Gastrocnemius medialis (tissue), 4 donors: ENCODE measurements at regions not wholly inside any gene's neighbourhood (a gene's known extent, or its start where the extent isn't known, plus 50 kb on each side); places are given as distances from the start of the nearest gene placed in this dataset.
A peak's percentile ranks its signal among the peaks of the same experiment; 100 is the strongest.

Experiments
- ATAC-seq, 2 donors: fragments of 150-250 bp; one replicate each; pipeline ENCODE4 v1.9.1; 2016
- DNase-seq, 2 donors: peaks; one replicate each; pipeline ENCODE4 v3.0.0-alpha.2; 2019
- H3K27ac ChIP-seq, 4 donors: fragments of 200-600 bp; sonication (generic); 1 replicate in 1 of 4; 2 replicates in 3 of 4; pipeline ENCODE4 v1.5.1; 2016 to 2018; ENCODE audit warnings: mild to moderate bottlenecking in 2 of 4, moderate library complexity in 1 of 4
- H3K27me3 ChIP-seq, 3 donors: fragments of 200-600 bp; sonication (generic) in 2 of 3; 1 replicate in 1 of 3; 2 replicates in 2 of 3; pipeline versions ENCODE4 v1.5.1 to v1.6.0; 2016 to 2019; ENCODE audit warnings: mild to moderate bottlenecking in 1 of 3, moderate library complexity in 1 of 3
- H3K36me3 ChIP-seq, 2 donors: fragments of 200-600 bp; sonication (generic) in 1 of 2; one replicate each; pipeline ENCODE4 v1.5.1; 2017 to 2018
- H3K4me1 ChIP-seq, 2 donors: fragments of 200-600 bp; sonication (generic) in 1 of 2; one replicate each; pipeline ENCODE4 v1.5.1; 2016 to 2017; ENCODE audit warnings: mild to moderate bottlenecking in 2 of 2
- H3K4me3 ChIP-seq, 4 donors: fragments of 200-600 bp; sonication (generic) in 3 of 4; 1 replicate in 1 of 4; 2 replicates in 3 of 4; pipeline ENCODE4 v1.5.1; 2016 to 2019; ENCODE audit warnings: mild to moderate bottlenecking in 2 of 4
- H3K9me3 ChIP-seq, 3 donors: fragments of 200-600 bp; sonication (generic) in 2 of 3; 1 replicate in 1 of 3; 2 replicates in 2 of 3; pipeline ENCODE4 v1.5.1; 2016 to 2019
- CTCF ChIP-seq, 5 experiments: fragments of 450-650 bp in 3 of 5; fragments of 200-600 bp in 2 of 5; sonication (generic) in 2 of 5; IDR thresholded peaks in 4 of 5; conservative IDR thresholded peaks in 1 of 5; 1 replicate in 4 of 5; 2 replicates in 1 of 5; pipeline ENCODE4 v1.5.1; 2016 to 2019; ENCODE audit warnings: antibody characterized with exemption in 5 of 5, mild to moderate bottlenecking in 3 of 5, moderate library complexity in 3 of 5
- POLR2A ChIP-seq, 2 donors: fragments of 450-650 bp; IDR thresholded peaks; one replicate each; pipeline ENCODE4 v1.6.1; 2017; ENCODE audit warnings: antibody characterized with exemption in 2 of 2, mild to moderate bottlenecking in 2 of 2, moderate library complexity in 2 of 2
- in situ Hi-C, 4 donors: fragments of 200-750 bp; cut with MboI; loops; one replicate each; pipeline versions ENCODE4 v1.15.0 to v1.8.0; 2017; ENCODE audit warnings: low sequenced_read_pairs in 4 of 4
- intact Hi-C: fragments of 100-400 bp; cut with DNase I; formaldehyde crosslinking; loops from one replicate; pipeline ENCODE4 v1.15.1; 2023; ENCODE audit warnings: low total_unique reads

GRCh38 chr9:115694014-115694413 is 459.6 kb upstream of the PAPPA start:
- no peaks in the 10 kb centered on the region for H3K9me3 ChIP-seq
- ATAC-seq (peak; percentile 65 to 74), DNase-seq (peak in 1 of 2 donors; percentile 25)
- no peaks in the 10 kb centered on the region for H3K36me3 ChIP-seq
- no peaks in the 10 kb centered on the region for H3K4me1 ChIP-seq
- no peak overlapping the region for H3K27ac ChIP-seq
- no peaks in the 10 kb centered on the region for H3K27me3 ChIP-seq
- in situ Hi-C loops (no loop called here), intact Hi-C loops (loop anchor here (5.0 to 10.0 kb wide), 2 partner anchors 99 to 798 kb away; no protein-coding TSS in a partner anchor)
- no peak for TF ChIP-seq CTCF (IDR thresholded peaks at IDR 0.05 in 4 of 5, conservative IDR thresholded peaks at IDR 0.05 in 1 of 5)
- TF ChIP-seq POLR2A (IDR thresholded peaks at IDR 0.05), result no peak
- H3K4me3 ChIP-seq, result no peak overlapping the region

GRCh38 chr9:115694991-115695390 is 458.6 kb upstream of the PAPPA start:
- TF ChIP-seq POLR2A (IDR thresholded peaks at IDR 0.05), result no peak
- TF ChIP-seq CTCF (IDR thresholded peaks at IDR 0.05 in 4 of 5, conservative IDR thresholded peaks at IDR 0.05 in 1 of 5), result no peak
- Histone ChIP-seq H3K27ac (no peak overlapping the region), H3K4me3 (no peak overlapping the region), H3K4me1 (no peaks in the 10 kb centered on the region), H3K9me3 (no peaks in the 10 kb centered on the region), H3K36me3 (no peaks in the 10 kb centered on the region), H3K27me3 (no peaks in the 10 kb centered on the region)
- in situ Hi-C loops, result no loop called here
- ATAC-seq, result no peak
- intact Hi-C loops, result loop anchor here (5.0 to 10.0 kb wide), 2 partner anchors 100 to 797 kb away; no protein-coding TSS in a partner anchor
- no peak for DNase-seq

GRCh38 chr9:115712981-115713380 is 440.6 kb upstream of the PAPPA start:
- H3K9me3 ChIP-seq, result no peaks in the 10 kb centered on the region
- ATAC-seq (no peak), DNase-seq (no peak)
- H3K36me3 ChIP-seq, result no peaks in the 10 kb centered on the region
- in situ Hi-C loops (no loop called here), intact Hi-C loops (no loop called here)
- peak overlapping the region in 3 of 4 donors; percentile 14 to 59 (median 25) for H3K27ac ChIP-seq
- no peaks in the 10 kb centered on the region for H3K27me3 ChIP-seq
- no peak overlapping the region for H3K4me3 ChIP-seq
- no peaks in the 10 kb centered on the region for H3K4me1 ChIP-seq
- no peak for TF ChIP-seq CTCF (IDR thresholded peaks at IDR 0.05 in 4 of 5, conservative IDR thresholded peaks at IDR 0.05 in 1 of 5)
- no peak for TF ChIP-seq POLR2A (IDR thresholded peaks at IDR 0.05)

GRCh38 chr9:115715666-115716065 is 437.9 kb upstream of the PAPPA start:
- Histone ChIP-seq H3K27ac (no peak overlapping the region), H3K36me3 (no peaks in the 10 kb centered on the region), H3K4me1 (no peaks in the 10 kb centered on the region), H3K27me3 (no peaks in the 10 kb centered on the region), H3K4me3 (no peak overlapping the region), H3K9me3 (no peaks in the 10 kb centered on the region)
- DNase-seq (no peak), ATAC-seq (no peak)
- in situ Hi-C loops (no loop called here), intact Hi-C loops (no loop called here)
- no peak for TF ChIP-seq CTCF (IDR thresholded peaks at IDR 0.05 in 4 of 5, conservative IDR thresholded peaks at IDR 0.05 in 1 of 5)
- TF ChIP-seq POLR2A (IDR thresholded peaks at IDR 0.05), result no peak

GRCh38 chr9:115717298-115717697 is 436.3 kb upstream of the PAPPA start:
- DNase-seq, result no peak
- no peaks in the 10 kb centered on the region for H3K9me3 ChIP-seq
- no peaks in the 10 kb centered on the region for H3K36me3 ChIP-seq
- H3K4me3 ChIP-seq, result no peak overlapping the region
- H3K27ac ChIP-seq, result no peak overlapping the region
- no peaks in the 10 kb centered on the region for H3K4me1 ChIP-seq
- intact Hi-C loops, result no loop called here
- no peaks in the 10 kb centered on the region for H3K27me3 ChIP-seq
- no peak for TF ChIP-seq POLR2A (IDR thresholded peaks at IDR 0.05)
- no peak for TF ChIP-seq CTCF (IDR thresholded peaks at IDR 0.05 in 4 of 5, conservative IDR thresholded peaks at IDR 0.05 in 1 of 5)
- no peak for ATAC-seq
- in situ Hi-C loops, result no loop called here
